ENCODE measurements at regions not wholly inside any gene's neighbourhood (a gene's known extent, or its start where the extent isn't known, plus 50 kb on each side); places are given as distances from the start of the nearest gene placed in this dataset.

- Histone ChIP-seq H3K9me3 (ENCODE audit: control insufficient read depth, low read length) (no peaks in the 10 kb centered on the region), H3K4me3 (ENCODE audit: low read depth, low read length) (no peak overlapping the region), H3K36me3 (ENCODE audit: control insufficient read depth, insufficient read depth, low read length) (no peaks in the 10 kb centered on the region), H3K27me3 (ENCODE audit: control insufficient read depth, insufficient read depth, low read length) (no peaks in the 10 kb centered on the region), H3K79me2 (no peaks in the 10 kb centered on the region), H3K4me2 (ENCODE audit: low read length) (no peak overlapping the region), H3K4me1 (no peaks in the 10 kb centered on the region), H3K9ac (no peak overlapping the region), H3K27ac (no peak overlapping the region), H2AFZ (no peak overlapping the region)
- no peak for TF ChIP-seq CTCF (IDR thresholded peaks at IDR 0.05)
Measured at GRCh38 chrX:10901290-10901633, 209.9 kb upstream of the HCCS start.

GRCh38 chrX:10902001-10902400, 209.1 kb upstream of the HCCS start:
- no peak overlapping the region for H3K4me2 ChIP-seq (ENCODE audit: low read length)
- TF ChIP-seq CTCF (IDR thresholded peaks at IDR 0.05): no peak
- no peaks in the 10 kb centered on the region for H3K79me2 ChIP-seq
- no peaks in the 10 kb centered on the region for H3K27me3 ChIP-seq (ENCODE audit: control insufficient read depth, insufficient read depth, low read length)
- H3K27ac ChIP-seq: no peak overlapping the region
- no peaks in the 10 kb centered on the region for H3K4me1 ChIP-seq
- H2AFZ ChIP-seq: no peak overlapping the region
- no peaks in the 10 kb centered on the region for H3K36me3 ChIP-seq (ENCODE audit: control insufficient read depth, insufficient read depth, low read length)
- no peak overlapping the region for H3K9ac ChIP-seq
- no peak overlapping the region for H3K4me3 ChIP-seq (ENCODE audit: low read depth, low read length)
- H3K9me3 ChIP-seq (ENCODE audit: control insufficient read depth, low read length): no peaks in the 10 kb centered on the region

- H3K36me3 ChIP-seq (ENCODE audit: control insufficient read depth, insufficient read depth, low read length): no peaks in the 10 kb centered on the region
- H2AFZ ChIP-seq: no peak overlapping the region
- no peak overlapping the region for H3K27ac ChIP-seq
- H3K9ac ChIP-seq: no peak overlapping the region
- no peaks in the 10 kb centered on the region for H3K4me1 ChIP-seq
- no peaks in the 10 kb centered on the region for H3K27me3 ChIP-seq (ENCODE audit: control insufficient read depth, insufficient read depth, low read length)
- TF ChIP-seq CTCF (IDR thresholded peaks at IDR 0.05): no peak
- H3K4me2 ChIP-seq (ENCODE audit: low read length): no peak overlapping the region
- H3K4me3 ChIP-seq (ENCODE audit: low read depth, low read length): no peak overlapping the region
- no peaks in the 10 kb centered on the region for H3K9me3 ChIP-seq (ENCODE audit: control insufficient read depth, low read length)
- no peaks in the 10 kb centered on the region for H3K79me2 ChIP-seq
Measured at GRCh38 chrX:10903523-10903922, 207.6 kb upstream of the HCCS start.

GRCh38 chrX:10904220-10904619, 206.9 kb upstream of the HCCS start:
- Histone ChIP-seq H3K4me2 (ENCODE audit: low read length) (no peak overlapping the region), H2AFZ (no peak overlapping the region), H3K4me1 (no peaks in the 10 kb centered on the region), H3K9me3 (ENCODE audit: control insufficient read depth, low read length) (no peaks in the 10 kb centered on the region), H3K4me3 (ENCODE audit: low read depth, low read length) (no peak overlapping the region), H3K27ac (no peak overlapping the region), H3K79me2 (no peaks in the 10 kb centered on the region), H3K36me3 (ENCODE audit: control insufficient read depth, insufficient read depth, low read length) (no peaks in the 10 kb centered on the region), H3K9ac (no peak overlapping the region), H3K27me3 (ENCODE audit: control insufficient read depth, insufficient read depth, low read length) (no peaks in the 10 kb centered on the region)
- TF ChIP-seq CTCF (IDR thresholded peaks at IDR 0.05): no peak

GRCh38 chrX:10906866-10907265, 204.3 kb upstream of the HCCS start:
- no peaks in the 10 kb centered on the region for H3K9me3 ChIP-seq (ENCODE audit: control insufficient read depth, low read length)
- H3K4me1 ChIP-seq: no peaks in the 10 kb centered on the region
- H3K4me3 ChIP-seq (ENCODE audit: low read depth, low read length): no peak overlapping the region
- no peak overlapping the region for H2AFZ ChIP-seq
- no peak overlapping the region for H3K4me2 ChIP-seq (ENCODE audit: low read length)
- TF ChIP-seq CTCF (IDR thresholded peaks at IDR 0.05): no peak
- no peaks in the 10 kb centered on the region for H3K27me3 ChIP-seq (ENCODE audit: control insufficient read depth, insufficient read depth, low read length)
- no peak overlapping the region for H3K27ac ChIP-seq
- H3K36me3 ChIP-seq (ENCODE audit: control insufficient read depth, insufficient read depth, low read length): no peaks in the 10 kb centered on the region
- H3K79me2 ChIP-seq: no peaks in the 10 kb centered on the region
- no peak overlapping the region for H3K9ac ChIP-seq
